ENCODE measurements at regions not wholly inside any gene's neighbourhood (a gene's known extent, or its start where the extent isn't known, plus 50 kb on each side); places are given as distances from the start of the nearest gene placed in this dataset.

DNA sequence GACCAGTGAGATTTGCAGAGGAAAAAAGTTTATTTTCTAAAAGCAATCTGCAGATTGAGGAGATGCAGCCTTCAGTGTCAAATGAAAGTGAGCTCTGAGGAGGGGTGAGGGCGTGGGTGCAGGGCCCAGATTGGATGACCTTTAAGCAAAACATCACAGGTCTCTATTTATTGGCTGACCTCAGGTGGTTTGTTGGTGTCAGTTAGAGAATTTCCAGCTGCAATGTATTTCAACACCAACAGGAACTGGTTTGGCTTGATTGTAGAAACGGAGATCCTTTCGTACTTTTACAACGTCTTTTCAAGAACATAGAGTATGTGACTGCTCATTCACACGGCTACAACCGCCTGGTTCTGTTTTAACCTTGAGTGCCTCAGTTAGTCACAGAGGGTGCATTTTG lies 1069.1 kb downstream of the EFNA5 start:
- H3K9me3 Mint-ChIP-seq (ENCODE audit: unreplicated experiment) = no peaks in the 10 kb centered on the region
- intact Hi-C loops (cut with micrococcal nuclease) = no loop called here
- no peak overlapping the region for H3K4me3 Mint-ChIP-seq (ENCODE audit: unreplicated experiment)
- H3K36me3 Mint-ChIP-seq (ENCODE audit: insufficient read depth, unreplicated experiment) = no peaks in the 10 kb centered on the region
- H3K27ac Mint-ChIP-seq (ENCODE audit: low read depth, unreplicated experiment) = no peak overlapping the region
- H3K27me3 Mint-ChIP-seq (ENCODE audit: insufficient read depth, unreplicated experiment) = no peaks in the 10 kb centered on the region
- BruUV-seq (replicated peaks) = no TSS peak
- TF ChIP-seq CTCF (IDR thresholded peaks at IDR 0.05; ENCODE audit: unreplicated experiment) = no peak
- H3K4me1 Mint-ChIP-seq (ENCODE audit: insufficient read depth, unreplicated experiment) = no peaks in the 10 kb centered on the region
- DNase-seq (ENCODE audit: unreplicated experiment) = no peak
- POLR2A ChIA-PET = no interaction called here
- CTCF ChIA-PET = interaction anchor here (1.0 kb wide), 1 partner anchor 8 kb away, joined by 3 read pairs; no protein-coding TSS in a partner anchor

- no peak overlapping the region for H3K4me3 Mint-ChIP-seq (ENCODE audit: unreplicated experiment)
- POLR2A ChIA-PET = no interaction called here
- no peak overlapping the region for H3K27ac Mint-ChIP-seq (ENCODE audit: low read depth, unreplicated experiment)
- TF ChIP-seq CTCF (IDR thresholded peaks at IDR 0.05; ENCODE audit: unreplicated experiment) = no peak
- no peaks in the 10 kb centered on the region for H3K27me3 Mint-ChIP-seq (ENCODE audit: insufficient read depth, unreplicated experiment)
- no peaks in the 10 kb centered on the region for H3K9me3 Mint-ChIP-seq (ENCODE audit: unreplicated experiment)
- H3K36me3 Mint-ChIP-seq (ENCODE audit: insufficient read depth, unreplicated experiment) = no peaks in the 10 kb centered on the region
- no peaks in the 10 kb centered on the region for H3K4me1 Mint-ChIP-seq (ENCODE audit: insufficient read depth, unreplicated experiment)
- BruUV-seq (replicated peaks) = no TSS peak
- CTCF ChIA-PET = interaction anchor here (0.6 kb wide), 1 partner anchor 665 kb away, joined by 3 read pairs; no protein-coding TSS in a partner anchor
- intact Hi-C loops (cut with micrococcal nuclease) = no loop called here
- no peak for DNase-seq (ENCODE audit: unreplicated experiment)
Observed at GRCh38 chr5:106600803-106601202, 1069.9 kb downstream of the EFNA5 start.

- no peak overlapping the region for H3K4me3 Mint-ChIP-seq (ENCODE audit: unreplicated experiment)
- no peak for DNase-seq (ENCODE audit: unreplicated experiment)
- H3K27ac Mint-ChIP-seq (ENCODE audit: low read depth, unreplicated experiment) = no peak overlapping the region
- intact Hi-C loops (cut with micrococcal nuclease) = no loop called here
- H3K9me3 Mint-ChIP-seq (ENCODE audit: unreplicated experiment) = no peaks in the 10 kb centered on the region
- no peaks in the 10 kb centered on the region for H3K4me1 Mint-ChIP-seq (ENCODE audit: insufficient read depth, unreplicated experiment)
- CTCF ChIA-PET = no interaction called here
- H3K36me3 Mint-ChIP-seq (ENCODE audit: insufficient read depth, unreplicated experiment) = no peaks in the 10 kb centered on the region
- POLR2A ChIA-PET = no interaction called here
- no TSS peak for BruUV-seq (replicated peaks)
- TF ChIP-seq CTCF (IDR thresholded peaks at IDR 0.05; ENCODE audit: unreplicated experiment) = no peak
- H3K27me3 Mint-ChIP-seq (ENCODE audit: insufficient read depth, unreplicated experiment) = peaks cover 4% of the 10 kb centered on the region
Observed at GRCh38 chr5:106595864-106596263, 1074.9 kb downstream of the EFNA5 start.

- no peak for DNase-seq (ENCODE audit: unreplicated experiment)
- POLR2A ChIA-PET = interaction anchor here (0.5 kb wide), 1 partner anchor 253 kb away, joined by 5 read pairs; no protein-coding TSS in a partner anchor
Observed at GRCh38 chr5:106584268-106584667, 1086.5 kb downstream of the EFNA5 start.

More at GRCh38 chr5:106584268-106584667, 1086.5 kb downstream of the EFNA5 start:
- Mint-ChIP-seq H3K9me3 (ENCODE audit: unreplicated experiment) (no peaks in the 10 kb centered on the region), H3K27me3 (ENCODE audit: insufficient read depth, unreplicated experiment) (no peaks in the 10 kb centered on the region), H3K4me1 (ENCODE audit: insufficient read depth, unreplicated experiment) (no peaks in the 10 kb centered on the region), H3K27ac (ENCODE audit: low read depth, unreplicated experiment) (no peak overlapping the region), H3K36me3 (ENCODE audit: insufficient read depth, unreplicated experiment) (no peaks in the 10 kb centered on the region), H3K4me3 (ENCODE audit: unreplicated experiment) (no peak overlapping the region)
- no peak for TF ChIP-seq CTCF (IDR thresholded peaks at IDR 0.05; ENCODE audit: unreplicated experiment)
- BruUV-seq (replicated peaks) = no TSS peak
- CTCF ChIA-PET = interaction anchor here (0.6 kb wide), 1 partner anchor 775 kb away, joined by 3 read pairs; no protein-coding TSS in a partner anchor
- intact Hi-C loops (cut with micrococcal nuclease) = no loop called here

All from MCF 10A (cell line).